OCI-LY3 (cell line): ENCODE measurements at regions not wholly inside any gene's neighbourhood (a gene's known extent, or its start where the extent isn't known, plus 50 kb on each side); places are given as distances from the start of the nearest gene placed in this dataset.

Experiments used
- H2AFZ ChIP-seq: fragments of 200-600, 300-600 bp; shearing (Covaris generic); 2 replicates; pipeline ENCODE4 v1.6.0; 2014; ENCODE audit warnings: antibody characterized with exemption, low read depth, low read length
- H3K27ac ChIP-seq: fragments of 200-600, 300-600 bp; sonication (generic); 2 replicates; pipeline ENCODE4 v1.5.1; 2014; ENCODE audit warnings: mild to moderate bottlenecking, low read length, moderate library complexity, mixed read lengths
- H3K27me3 ChIP-seq: fragments of 200-600, 300-600 bp; sonication (generic); 2 replicates; pipeline ENCODE4 v1.6.1; 2014; ENCODE audit warnings: low read depth, low read length, mixed read lengths
- H3K36me3 ChIP-seq: fragments of 200-600, 300-600 bp; sonication (generic); replicated peaks from 2 replicates; pipeline ENCODE3; 2014; ENCODE audit warnings: low read depth, low read length, mixed read lengths
- H3K4me1 ChIP-seq: fragments of 300-600, 200-600 bp; sonication (generic); 2 replicates; pipeline ENCODE4 v1.6.1; 2014; ENCODE audit warnings: low read length, mixed read lengths
- H3K4me2 ChIP-seq: fragments of 200-600, 300-600 bp; sonication (generic); 2 replicates; pipeline ENCODE4 v1.6.1; 2014; ENCODE audit warnings: low read length, mixed read lengths
- H3K4me3 ChIP-seq: fragments of 300-600, 200-600 bp; sonication (generic); 2 replicates; pipeline ENCODE4 v1.5.1; 2014; ENCODE audit warnings: antibody characterized with exemption, mild to moderate bottlenecking, low read length, moderate library complexity
- H3K79me2 ChIP-seq: fragments of 300-600, 200-600 bp; shearing (Covaris generic); 2 replicates; pipeline ENCODE4 v1.6.1; 2014; ENCODE audit warnings: mild to moderate bottlenecking, low read length, mixed read lengths
- H3K9ac ChIP-seq: fragments of 300-600, 200-600 bp; shearing (Covaris generic); 2 replicates; pipeline ENCODE4 v1.6.0; 2014; ENCODE audit warnings: mild to moderate bottlenecking, low read length, moderate library complexity
- H3K9me3 ChIP-seq: fragments of 200-600, 300-600 bp; shearing (Covaris generic); 2 replicates; pipeline ENCODE4 v1.6.1; 2014; ENCODE audit warnings: low read length, mixed read lengths; ENCODE audit not compliant: insufficient read depth
- H4K20me1 ChIP-seq: fragments of 200-600, 300-600 bp; sonication (generic); 2 replicates; pipeline ENCODE4 v1.6.1; 2016; ENCODE audit warnings: low read length, mixed read lengths; ENCODE audit not compliant: insufficient read depth
- CTCF ChIP-seq: fragments of 200-600, 300-600 bp; sonication (generic); IDR thresholded peaks from 2 replicates; pipeline ENCODE4 v1.5.1; 2014; ENCODE audit warnings: antibody characterized with exemption, low read length, low read depth
- EZH2phosphoT487 ChIP-seq: fragments of 200-600 bp; shearing (Covaris generic); IDR thresholded peaks from 2 replicates; pipeline ENCODE4 v1.6.1; 2018; ENCODE audit warnings: antibody characterized with exemption, mixed run types, low read depth

DNA sequence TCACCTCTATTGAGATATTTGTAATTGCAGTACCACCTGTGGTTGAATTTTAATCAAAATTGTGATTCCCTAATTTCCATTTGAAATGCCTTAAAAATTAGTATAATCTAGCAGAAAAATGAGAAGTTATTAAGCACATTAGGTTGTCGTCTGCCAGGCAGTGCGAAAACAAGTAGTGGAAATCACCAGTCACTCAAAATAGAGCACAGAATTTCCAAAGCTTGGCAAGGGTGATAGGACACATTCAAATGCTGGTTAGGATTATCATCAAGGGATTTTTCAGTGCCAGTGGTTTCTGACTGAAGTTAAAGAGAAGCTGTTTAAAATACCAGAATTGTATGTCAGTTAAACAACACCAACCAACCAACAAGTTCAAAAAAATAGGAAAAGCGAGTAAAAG is 97.8 kb downstream of the PLK2 start:
- no peak overlapping the region for H3K4me3 ChIP-seq
- no peak overlapping the region for H3K9ac ChIP-seq
- H3K79me2 ChIP-seq, result no peaks in the 10 kb centered on the region
- no peaks in the 10 kb centered on the region for H3K9me3 ChIP-seq
- H3K4me2 ChIP-seq, result no peak overlapping the region
- no peaks in the 10 kb centered on the region for H3K27me3 ChIP-seq
- no peak overlapping the region for H2AFZ ChIP-seq
- H3K27ac ChIP-seq, result no peak overlapping the region
- no peaks in the 10 kb centered on the region for H4K20me1 ChIP-seq
- H3K36me3 ChIP-seq, result no peaks in the 10 kb centered on the region
- TF ChIP-seq EZH2phosphoT487 (no peak), CTCF (no peak)
- no peaks in the 10 kb centered on the region for H3K4me1 ChIP-seq

GRCh38 chr5:58360794-58361193 is 99.1 kb downstream of the PLK2 start:
- TF ChIP-seq EZH2phosphoT487, result no peak
- no peak for TF ChIP-seq CTCF
- no peak overlapping the region for H3K4me3 ChIP-seq
- no peak overlapping the region for H3K4me2 ChIP-seq
- H2AFZ ChIP-seq, result no peak overlapping the region
- no peaks in the 10 kb centered on the region for H3K36me3 ChIP-seq
- H3K27ac ChIP-seq, result no peak overlapping the region
- H3K9ac ChIP-seq, result no peak overlapping the region
- H3K9me3 ChIP-seq, result no peaks in the 10 kb centered on the region
- H4K20me1 ChIP-seq, result no peaks in the 10 kb centered on the region
- H3K4me1 ChIP-seq, result no peaks in the 10 kb centered on the region
- H3K27me3 ChIP-seq, result no peaks in the 10 kb centered on the region
- no peaks in the 10 kb centered on the region for H3K79me2 ChIP-seq

GRCh38 chr5:58359981-58360380 is 99.9 kb downstream of the PLK2 start:
- H2AFZ ChIP-seq, result no peak overlapping the region
- H3K4me2 ChIP-seq, result no peak overlapping the region
- H4K20me1 ChIP-seq, result no peaks in the 10 kb centered on the region
- H3K9ac ChIP-seq, result no peak overlapping the region
- no peaks in the 10 kb centered on the region for H3K4me1 ChIP-seq
- TF ChIP-seq EZH2phosphoT487 (no peak), CTCF (no peak)
- no peaks in the 10 kb centered on the region for H3K27me3 ChIP-seq
- no peaks in the 10 kb centered on the region for H3K79me2 ChIP-seq
- H3K9me3 ChIP-seq, result no peaks in the 10 kb centered on the region
- no peak overlapping the region for H3K4me3 ChIP-seq
- H3K36me3 ChIP-seq, result no peaks in the 10 kb centered on the region
- H3K27ac ChIP-seq, result no peak overlapping the region

GRCh38 chr5:58358501-58359178 is 101.2 kb downstream of the PLK2 start:
- H4K20me1 ChIP-seq, result no peaks in the 10 kb centered on the region
- TF ChIP-seq CTCF (no peak), EZH2phosphoT487 (no peak)
- no peaks in the 10 kb centered on the region for H3K79me2 ChIP-seq
- H3K4me2 ChIP-seq, result no peak overlapping the region
- no peak overlapping the region for H3K9ac ChIP-seq
- no peak overlapping the region for H3K27ac ChIP-seq
- H3K4me3 ChIP-seq, result no peak overlapping the region
- no peaks in the 10 kb centered on the region for H3K36me3 ChIP-seq
- H2AFZ ChIP-seq, result no peak overlapping the region
- H3K4me1 ChIP-seq, result no peaks in the 10 kb centered on the region
- H3K27me3 ChIP-seq, result no peaks in the 10 kb centered on the region
- H3K9me3 ChIP-seq, result no peaks in the 10 kb centered on the region
